SH-SY5Y (cell line): ENCODE measurements at regions not wholly inside any gene's neighbourhood (a gene's known extent, or its start where the extent isn't known, plus 50 kb on each side); places are given as distances from the start of the nearest gene placed in this dataset.

Source experiments
- GATA2 ChIP-seq: IDR thresholded peaks from 2 replicates; pipeline ENCODE4 v1.6.1; 2011; ENCODE audit warnings: mild to moderate bottlenecking, low read depth, low read length
- GATA3 ChIP-seq: IDR thresholded peaks from 2 replicates; pipeline ENCODE4 v1.6.1; 2011; ENCODE audit warnings: low read depth, mild to moderate bottlenecking, low read length, moderate library complexity

- TF ChIP-seq GATA3 (no peak), GATA2 (no peak)
These were observed 345.4 kb upstream of the ARRDC4 start for GRCh38 chr15:97615114-97615513.
